ENCODE measurements at regions not wholly inside any gene's neighbourhood (a gene's known extent, or its start where the extent isn't known, plus 50 kb on each side); places are given as distances from the start of the nearest gene placed in this dataset.

- TF ChIP-seq ZNF513 (CRISPR knock-in tag; conservative IDR thresholded peaks at IDR 0.05) (no peak), ZMYM4 (CRISPR knock-in tag; IDR thresholded peaks at IDR 0.05) (no peak), MIER3 (CRISPR knock-in tag; IDR thresholded peaks at IDR 0.05; ENCODE audit: borderline replicate concordance) (peak; percentile 78; the same call in 1 of the 2 replicates)
Measured at GRCh38 chr5:135154197-135154596, 120.2 kb upstream of the PITX1 start (continued).

GRCh38 chr5:135153661-135154060, 119.6 kb upstream of the PITX1 start:
- BruUV-seq (replicated peaks): no TSS peak
- ChIA-PET POLR2A (no interaction called here), CTCF (ENCODE audit: low intra/inter-chr PET ratio, low total read pairs) (no interaction called here)
- Histone ChIP-seq H3K9ac (ENCODE audit: insufficient read depth, low read depth, low read length) (no peak overlapping the region), H3K4me2 (ENCODE audit: low read depth, low read length) (no peak overlapping the region), H3K9me3 (ENCODE audit: low read length) (no peaks in the 10 kb centered on the region), H3K79me2 (ENCODE audit: insufficient read depth, low read length) (no peaks in the 10 kb centered on the region), H4K20me1 (ENCODE audit: insufficient read depth, low read length) (no peaks in the 10 kb centered on the region), H3K27me3 (ENCODE audit: control insufficient read depth in 1 of 2, insufficient read depth in 2 of 2, low read length in 2 of 2) (no peaks in the 10 kb centered on the region), H3K4me1 (ENCODE audit: insufficient read depth, low read length) (peaks cover 55% of the 10 kb centered on the region), H2AFZ (ENCODE audit: low read length) (no peak overlapping the region), H3K36me3 (replicated peaks in 1 of 2; ENCODE audit: control insufficient read depth in 1 of 2, insufficient read depth in 2 of 2, low read length in 2 of 2) (no peaks in the 10 kb centered on the region), H3K27ac (ENCODE audit: extremely low read length, insufficient read depth, low read length) (no peak overlapping the region), H3K4me3 (replicated peaks in 1 of 3; ENCODE audit: insufficient read depth in 1 of 3, low read depth in 2 of 3, low read length in 3 of 3) (no peak overlapping the region)
- DNase-seq (ENCODE audit: low spot score): no peak
- TF ChIP-seq BCL6 (CRISPR knock-in tag; IDR thresholded peaks at IDR 0.05) (no peak), ERF (CRISPR knock-in tag; IDR thresholded peaks at IDR 0.05) (no peak), ZNF552 (CRISPR knock-in tag; IDR thresholded peaks at IDR 0.05; ENCODE audit: borderline replicate concordance) (no peak), GTF2F1 (IDR thresholded peaks at IDR 0.05; ENCODE audit: low read length) (no peak), GLI4 (CRISPR knock-in tag; IDR thresholded peaks at IDR 0.05; ENCODE audit: borderline replicate concordance) (no peak), SMAD3 (CRISPR knock-in tag; IDR thresholded peaks at IDR 0.05) (no peak), PRMT3 (CRISPR knock-in tag; IDR thresholded peaks at IDR 0.05; ENCODE audit: borderline replicate concordance, low read depth) (no peak), MZF1 (CRISPR knock-in tag; IDR thresholded peaks at IDR 0.05; ENCODE audit: borderline replicate concordance) (no peak), ZNF431 (CRISPR knock-in tag; IDR thresholded peaks at IDR 0.05; ENCODE audit: borderline replicate concordance, low read depth) (no peak), BCLAF1 (IDR thresholded peaks at IDR 0.05) (no peak)
- no peak for FAIRE-seq
- in situ Hi-C loops (cut with HindIII; ENCODE audit: extremely low pct_ligation_motif_present, low pct_unique_long_range_greater_than_20kb) (no loop called here), intact Hi-C loops (cut with micrococcal nuclease; ENCODE audit: unreplicated experiment) (no loop called here)
- ATAC-seq: no peak
- 68% methylated on average over 2 of the region's 3 CpGs for WGBS (ENCODE audit: low lambda C conversion rate)

Data from HepG2 (cell line).